Adipocyte (in vitro differentiated cells): ENCODE measurements at regions not wholly inside any gene's neighbourhood (a gene's known extent, or its start where the extent isn't known, plus 50 kb on each side); places are given as distances from the start of the nearest gene placed in this dataset.

Experiments
- DNase-seq: peaks from one replicate; pipeline ENCODE4 v3.0.0-alpha.2; 2015; ENCODE audit warnings: low read depth
- H3K27me3 ChIP-seq: replicated peaks from 2 replicates; pipeline ENCODE4 v1.7.0; 2013; ENCODE audit warnings: mild to moderate bottlenecking, low read length, moderate library complexity; ENCODE audit not compliant: control insufficient read depth, insufficient read depth
- H3K36me3 ChIP-seq: 2 replicates; pipeline ENCODE4 v1.7.0; 2013; ENCODE audit warnings: low read length, mild to moderate bottlenecking, moderate library complexity; ENCODE audit not compliant: control insufficient read depth, insufficient read depth, severe bottlenecking
- H3K4me1 ChIP-seq: 2 replicates; pipeline ENCODE4 v1.7.0; 2013; ENCODE audit warnings: mild to moderate bottlenecking, low read length, moderate library complexity; ENCODE audit not compliant: control insufficient read depth, insufficient read depth
- H3K4me3 ChIP-seq: 2 replicates; pipeline ENCODE4 v1.7.0; 2013; ENCODE audit warnings: mild to moderate bottlenecking, low read length, moderate library complexity
- H3K9ac ChIP-seq: 2 replicates; pipeline ENCODE4 v1.7.0; 2013; ENCODE audit warnings: mild to moderate bottlenecking, low read length, moderate library complexity
- H3K9me3 ChIP-seq: 2 replicates; pipeline ENCODE4 v1.7.0; 2013; ENCODE audit warnings: mild to moderate bottlenecking, low read length, moderate library complexity; ENCODE audit not compliant: control insufficient read depth

DNA sequence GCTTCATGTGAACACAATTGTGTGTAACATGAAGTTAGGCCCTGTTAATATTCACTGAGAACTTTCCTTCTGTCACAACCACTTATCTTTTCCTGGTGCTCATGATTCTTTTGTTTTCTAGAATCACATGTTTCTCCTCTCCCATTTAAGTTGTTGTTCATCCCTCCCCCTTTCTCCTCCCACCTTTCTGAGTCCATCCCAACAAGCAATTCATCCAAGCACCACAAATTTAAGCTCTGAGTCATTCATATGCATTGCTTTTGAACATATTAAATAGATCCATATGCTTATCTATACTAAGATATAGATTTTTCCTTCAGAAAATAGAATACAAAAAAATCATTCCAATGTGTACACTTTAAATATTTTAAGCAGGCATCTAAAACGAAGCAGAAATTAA, 75.2 kb upstream of the NFIB start:
- Histone ChIP-seq H3K4me3 (no peak overlapping the region), H3K27me3 (no peaks in the 10 kb centered on the region), H3K9ac (no peak overlapping the region), H3K4me1 (no peaks in the 10 kb centered on the region), H3K9me3 (no peaks in the 10 kb centered on the region), H3K36me3 (no peaks in the 10 kb centered on the region)
- DNase-seq, result peak; percentile 8

DNA sequence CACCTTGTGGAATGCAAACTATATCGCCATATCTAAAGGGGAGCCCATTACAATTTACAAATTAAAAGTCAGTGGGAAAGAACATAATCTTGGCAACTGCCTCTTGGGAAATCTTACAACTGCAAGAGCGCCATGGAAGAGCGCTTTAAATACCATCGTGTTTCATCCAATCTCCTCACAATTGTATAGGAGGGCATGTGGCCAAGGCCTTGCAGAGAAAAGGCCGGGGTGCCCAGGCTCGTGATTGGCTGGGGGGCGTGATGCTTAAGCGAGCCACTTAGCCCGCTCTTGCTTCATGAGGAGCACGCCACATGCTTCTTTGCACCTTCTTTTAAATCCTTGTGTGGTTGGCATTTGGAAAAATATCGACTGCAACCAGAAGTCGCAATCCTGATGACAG, 69.8 kb upstream of the NFIB start:
- Histone ChIP-seq H3K4me3 (no peak overlapping the region), H3K4me1 (no peaks in the 10 kb centered on the region), H3K27me3 (no peaks in the 10 kb centered on the region), H3K36me3 (no peaks in the 10 kb centered on the region), H3K9ac (no peak overlapping the region), H3K9me3 (no peaks in the 10 kb centered on the region)
- no peak for DNase-seq

DNA sequence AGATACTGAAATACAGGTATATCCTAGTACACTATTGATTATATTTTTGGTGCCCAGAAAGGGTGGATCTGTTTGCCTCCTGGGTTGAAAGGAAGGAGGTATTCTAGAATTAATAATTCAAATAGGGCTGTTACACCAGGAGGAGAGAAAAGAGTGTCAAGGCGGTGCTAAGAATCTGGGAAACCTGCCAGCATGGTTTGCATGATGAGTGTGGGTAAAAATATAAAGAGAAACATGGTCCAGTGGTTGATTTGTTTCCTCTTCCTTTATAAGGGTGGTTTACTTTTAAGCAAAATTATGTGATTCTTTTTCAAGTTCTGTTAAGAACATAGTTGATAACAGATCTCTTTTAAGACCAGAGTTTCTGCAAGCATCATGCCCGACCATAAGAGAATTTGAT, 69.4 kb upstream of the NFIB start:
- Histone ChIP-seq H3K36me3 (no peaks in the 10 kb centered on the region), H3K4me1 (no peaks in the 10 kb centered on the region), H3K9me3 (no peaks in the 10 kb centered on the region), H3K9ac (no peak overlapping the region), H3K4me3 (no peak overlapping the region), H3K27me3 (no peaks in the 10 kb centered on the region)
- peak; percentile 33 for DNase-seq

DNA sequence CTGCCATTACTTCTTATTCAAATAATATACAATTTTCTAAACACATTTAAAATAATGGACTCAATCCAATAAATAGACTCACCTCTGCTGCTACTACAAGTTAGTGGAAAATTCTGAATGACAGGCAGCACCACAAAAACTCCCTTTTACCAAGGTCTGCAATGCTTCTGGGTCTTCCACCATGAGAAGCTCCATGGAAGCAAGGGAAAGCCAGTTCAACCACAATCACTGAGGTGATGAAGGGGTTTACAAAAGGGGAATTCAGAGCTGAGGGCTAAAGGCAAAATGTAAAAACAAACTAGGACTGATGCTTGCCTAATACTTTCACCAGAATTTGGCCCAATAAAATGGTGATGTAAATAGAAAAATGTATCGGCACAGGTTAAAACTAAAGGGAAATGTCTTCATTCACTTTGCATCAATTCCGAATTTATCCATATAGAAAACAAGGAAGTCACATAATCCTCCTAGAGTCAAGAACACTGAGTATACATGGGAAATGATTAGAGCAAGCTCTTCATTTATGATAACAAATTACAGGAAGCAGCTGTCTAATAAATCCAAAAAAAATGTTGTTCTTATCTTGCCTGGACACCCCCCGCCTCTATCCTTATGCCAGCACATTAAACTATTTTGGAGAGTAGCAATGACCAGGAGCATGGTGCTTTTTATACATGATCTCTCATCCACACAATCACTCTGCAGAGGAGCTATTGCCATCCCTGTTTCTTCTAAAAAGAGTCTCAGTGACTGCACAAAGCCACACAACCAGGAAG, 66.3 kb upstream of the NFIB start:
- DNase-seq, result no peak
- H3K4me1 ChIP-seq, result no peaks in the 10 kb centered on the region
- H3K36me3 ChIP-seq, result no peaks in the 10 kb centered on the region
- no peak overlapping the region for H3K4me3 ChIP-seq
- peaks cover 6% of the 10 kb centered on the region for H3K27me3 ChIP-seq
- H3K9me3 ChIP-seq, result peaks cover 6% of the 10 kb centered on the region
- no peak overlapping the region for H3K9ac ChIP-seq

DNA sequence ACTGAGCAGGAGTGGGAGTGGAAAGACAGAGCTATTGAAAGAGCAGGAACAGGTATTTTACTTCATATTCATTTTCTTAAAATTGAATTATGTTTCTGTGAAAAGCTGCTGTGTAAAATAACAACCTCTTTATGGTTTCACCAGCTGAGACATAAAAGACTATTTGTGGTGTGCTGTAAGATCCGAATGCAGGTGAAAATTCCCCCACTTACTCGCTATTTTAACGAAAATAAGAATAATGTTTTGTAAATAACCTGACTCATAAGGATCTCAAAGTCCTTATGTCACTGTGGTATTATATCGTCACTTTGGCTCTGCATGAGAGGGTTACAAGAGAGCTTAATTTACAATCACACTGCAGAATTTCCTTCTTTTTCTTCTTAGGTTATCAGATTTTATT, 65.3 kb upstream of the NFIB start:
- no peak overlapping the region for H3K4me3 ChIP-seq
- H3K27me3 ChIP-seq, result peaks cover 6% of the 10 kb centered on the region
- no peaks in the 10 kb centered on the region for H3K36me3 ChIP-seq
- H3K4me1 ChIP-seq, result no peaks in the 10 kb centered on the region
- H3K9ac ChIP-seq, result no peak overlapping the region
- DNase-seq, result no peak
- peaks cover 6% of the 10 kb centered on the region for H3K9me3 ChIP-seq

DNA sequence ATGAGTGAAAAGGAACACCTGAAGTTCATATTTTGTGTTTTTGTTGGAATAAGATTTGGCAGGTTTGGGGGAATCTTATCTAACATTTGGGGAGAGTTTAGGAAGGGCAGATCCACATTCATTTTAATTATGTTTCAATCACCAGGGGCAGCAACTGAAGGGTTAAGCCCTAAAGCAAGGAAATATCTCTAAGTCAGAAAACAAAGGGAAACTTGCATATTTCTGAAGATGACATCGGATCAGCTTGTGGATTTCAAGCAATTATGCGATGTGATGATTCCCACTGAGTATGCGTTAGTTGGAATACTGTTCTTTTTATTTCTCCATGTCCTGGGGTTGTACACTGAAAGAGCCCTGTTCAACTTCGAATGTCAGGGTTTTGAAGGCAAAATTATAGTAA, 59.8 kb upstream of the NFIB start:
- Histone ChIP-seq H3K4me3 (no peak overlapping the region), H3K36me3 (no peaks in the 10 kb centered on the region), H3K27me3 (peaks cover 10% of the 10 kb centered on the region), H3K9me3 (peaks cover 6% of the 10 kb centered on the region), H3K9ac (no peak overlapping the region), H3K4me1 (peaks cover 14% of the 10 kb centered on the region)
- DNase-seq, result peak; percentile 59

DNA sequence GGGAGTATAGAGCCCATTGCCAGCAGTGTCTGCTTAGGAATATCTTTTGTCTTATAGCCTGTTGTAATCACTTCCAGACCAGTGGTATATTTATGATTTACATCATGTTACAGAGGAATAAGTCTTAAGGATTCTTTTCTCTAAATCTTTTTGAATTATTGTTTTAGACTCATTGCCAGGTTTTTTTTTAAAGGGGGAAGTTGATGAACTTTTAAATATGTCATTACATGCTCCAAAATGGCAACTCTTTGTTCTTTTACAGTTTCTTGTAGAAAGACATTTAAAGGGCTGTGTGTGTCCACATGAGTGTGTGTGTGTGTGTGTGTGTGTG, 59.4 kb upstream of the NFIB start:
- H3K27me3 ChIP-seq, result peaks cover 10% of the 10 kb centered on the region
- peak; percentile 69 for DNase-seq
- no peak overlapping the region for H3K9ac ChIP-seq
- peaks cover 6% of the 10 kb centered on the region for H3K9me3 ChIP-seq
- peaks cover 14% of the 10 kb centered on the region for H3K4me1 ChIP-seq
- H3K4me3 ChIP-seq, result peak overlapping the region; percentile 40
- no peaks in the 10 kb centered on the region for H3K36me3 ChIP-seq

DNA sequence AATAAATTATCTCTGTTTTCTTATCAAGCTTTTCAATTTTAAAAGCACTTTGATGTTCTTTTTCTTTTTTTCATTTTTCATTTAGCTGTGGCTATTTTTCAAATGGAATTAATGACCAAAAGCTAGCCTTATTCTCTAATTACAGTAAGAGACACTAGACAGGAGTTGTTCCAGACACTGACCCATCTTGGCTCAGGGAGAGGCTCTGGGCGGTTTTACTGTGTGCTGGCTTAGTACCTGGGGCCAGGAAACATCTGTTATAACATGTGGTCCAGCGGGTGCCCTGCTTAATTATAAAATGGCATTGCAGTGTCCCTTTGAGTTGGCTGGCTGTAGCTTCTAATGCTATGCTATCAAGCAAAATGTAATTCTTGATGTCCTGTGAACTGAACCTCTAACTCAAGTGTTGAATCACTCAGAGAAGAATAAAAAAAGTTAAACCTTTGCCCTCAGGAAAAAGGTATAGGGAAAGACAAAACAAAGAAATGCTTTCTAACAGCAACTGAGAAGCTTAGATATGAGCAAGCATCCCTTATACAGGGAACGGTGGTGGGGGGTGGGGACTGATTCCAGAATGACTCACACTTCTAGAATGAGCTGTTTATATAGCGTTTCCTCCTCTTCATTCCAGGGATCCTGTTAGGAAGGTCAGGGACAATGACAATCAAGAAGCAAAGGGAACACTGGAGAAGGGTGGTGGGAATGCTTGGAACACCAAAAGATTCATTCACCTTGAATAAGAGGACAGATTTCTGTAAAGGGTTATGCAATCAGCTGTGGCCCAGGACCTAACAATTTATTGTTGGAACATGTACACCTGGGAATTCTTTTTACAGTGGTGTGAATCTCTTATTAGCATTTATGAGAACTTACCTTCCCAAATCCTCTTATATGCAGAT, 58.7 kb upstream of the NFIB start:
- Histone ChIP-seq H3K9me3 (peaks cover 6% of the 10 kb centered on the region), H3K4me3 (peak overlapping the region; percentile 40), H3K4me1 (peaks cover 14% of the 10 kb centered on the region), H3K36me3 (no peaks in the 10 kb centered on the region), H3K9ac (no peak overlapping the region), H3K27me3 (peaks cover 7% of the 10 kb centered on the region)
- DNase-seq, result peak; percentile 74

DNA sequence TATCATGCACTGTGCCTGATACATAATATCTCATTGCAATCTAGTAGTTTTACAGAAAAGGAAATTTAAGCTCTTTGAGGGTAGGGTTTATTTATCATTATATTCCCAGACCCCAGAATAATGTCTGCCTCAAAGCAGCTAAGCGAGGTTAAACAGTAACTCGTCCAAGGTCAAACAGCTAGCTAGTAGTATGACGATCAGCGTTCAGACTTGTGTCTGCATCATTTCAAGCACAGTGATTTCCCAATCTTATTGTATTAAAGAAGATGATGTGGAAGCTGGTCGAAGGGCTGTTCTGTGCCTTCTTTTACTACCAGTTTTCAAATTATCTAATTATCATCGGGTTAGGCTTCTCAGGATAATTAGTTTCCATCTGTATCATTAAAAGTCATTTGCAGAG, 55.1 kb upstream of the NFIB start:
- Histone ChIP-seq H3K4me1 (peaks cover 30% of the 10 kb centered on the region), H3K9ac (no peak overlapping the region), H3K9me3 (no peaks in the 10 kb centered on the region), H3K27me3 (peaks cover 4% of the 10 kb centered on the region), H3K4me3 (no peak overlapping the region), H3K36me3 (no peaks in the 10 kb centered on the region)
- no peak for DNase-seq

DNA sequence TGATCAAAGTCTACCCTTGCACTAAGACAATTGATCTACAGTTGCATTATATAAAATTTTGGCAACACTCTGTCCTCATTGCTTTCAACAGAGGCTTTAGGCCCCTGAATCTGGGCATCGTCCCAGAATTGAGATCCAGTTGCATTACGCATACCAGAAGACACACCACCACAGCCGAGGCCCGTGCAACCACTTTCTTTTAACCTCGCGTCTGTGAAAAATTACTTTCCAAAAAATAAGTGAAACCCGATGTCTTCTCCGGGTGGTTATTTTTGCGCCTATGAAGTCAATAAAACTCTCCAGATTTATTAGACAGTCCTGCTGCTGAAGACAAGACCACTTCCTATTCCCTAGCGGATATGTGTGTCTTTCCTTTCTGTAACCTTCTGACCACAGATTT, 52.1 kb upstream of the NFIB start:
- peak; percentile 98 for DNase-seq
- Histone ChIP-seq H3K9me3 (no peaks in the 10 kb centered on the region), H3K27me3 (peaks cover 4% of the 10 kb centered on the region), H3K4me1 (peaks cover 37% of the 10 kb centered on the region), H3K36me3 (no peaks in the 10 kb centered on the region), H3K9ac (peak overlapping the region; percentile 56), H3K4me3 (peak overlapping the region; percentile 49)

DNA sequence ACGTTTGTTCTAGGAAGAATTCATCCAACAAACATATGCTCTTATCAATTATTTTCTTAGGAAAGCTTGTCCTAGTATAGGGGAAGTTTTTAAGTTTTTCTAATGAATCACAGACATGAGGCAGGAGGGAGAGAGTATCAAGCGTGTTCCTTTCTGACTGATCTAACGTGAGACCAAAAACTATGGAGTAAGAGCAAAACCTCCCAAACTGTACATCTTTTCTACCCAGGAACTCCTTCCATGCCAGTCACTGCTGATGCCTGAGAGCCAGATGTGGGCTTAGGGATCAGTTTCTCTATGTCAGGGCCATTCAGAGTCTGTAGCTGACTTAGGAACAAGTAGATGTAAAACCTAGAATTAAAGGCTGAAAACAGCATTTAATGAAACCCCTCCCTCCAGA, 51.7 kb upstream of the NFIB start:
- Histone ChIP-seq H3K4me3 (peak overlapping the region; percentile 21), H3K9me3 (no peaks in the 10 kb centered on the region), H3K36me3 (no peaks in the 10 kb centered on the region), H3K4me1 (peaks cover 38% of the 10 kb centered on the region), H3K9ac (peak overlapping the region; percentile 28), H3K27me3 (peaks cover 4% of the 10 kb centered on the region)
- DNase-seq, result no peak
